BJ (cell line): ENCODE measurements at regions not wholly inside any gene's neighbourhood (a gene's known extent, or its start where the extent isn't known, plus 50 kb on each side); places are given as distances from the start of the nearest gene placed in this dataset.

Experiments
- CTCF ChIA-PET: fragments of 350-600 bp; formaldehyde crosslinking; extraction: SDS; loops from one replicate; lab custom pipeline; 2021; ENCODE audit warnings: antibody characterized with exemption, inconsistent platforms; lab: Yijun Ruan, JAX
- POLR2A ChIA-PET: fragments of 300-600 bp; sonication (Branson Sonifier 250); formaldehyde crosslinking; extraction: SDS; loops from one replicate; lab custom pipeline; 2021; ENCODE audit warnings: antibody characterized with exemption; lab: Charles Lee
- DNase-seq: peaks from one replicate; pipeline ENCODE4 v3.0.0-alpha.2; 2011; ENCODE audit warnings: low read depth
- H3K27me3 ChIP-seq: 2 replicates; pipeline ENCODE4 v1.6.0; 2011; ENCODE audit warnings: low read length; ENCODE audit not compliant: control insufficient read depth, insufficient read depth
- H3K36me3 ChIP-seq: 2 replicates; pipeline ENCODE4 v1.5.1; 2011; ENCODE audit warnings: low read length; ENCODE audit not compliant: control insufficient read depth, insufficient read depth
- H3K4me3 ChIP-seq: 2 replicates; pipeline ENCODE4 v1.5.1; 2011; ENCODE audit warnings: low read depth, mild to moderate bottlenecking, control low read depth, low read length
- CTCF ChIP-seq: IDR thresholded peaks from 2 replicates; pipeline ENCODE4 v1.5.1; 2011; ENCODE audit warnings: low read depth, mild to moderate bottlenecking, control low read depth, inconsistent platforms, low read length, moderate library complexity; ENCODE audit not compliant: insufficient read depth

DNA sequence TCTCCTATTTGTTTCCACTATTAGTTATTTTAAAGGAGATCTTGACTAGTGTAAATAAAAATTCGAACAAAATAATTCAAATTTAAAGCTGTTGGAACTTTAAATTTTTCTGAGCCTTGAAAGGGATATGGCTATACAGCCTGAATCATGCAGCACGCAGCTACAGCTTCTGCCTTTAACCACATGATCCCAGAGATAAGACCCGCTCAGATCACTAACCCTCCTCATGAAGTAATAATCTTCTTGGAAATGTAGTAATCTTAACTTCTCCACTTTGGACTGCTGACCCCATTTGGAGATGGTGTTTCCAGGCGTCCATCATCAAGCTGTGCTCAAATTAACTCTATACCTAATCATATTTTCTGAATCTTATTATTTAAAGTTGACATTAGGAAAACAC is 336.6 kb downstream of the DSC3 start:
- CTCF ChIA-PET = no interaction called here
- POLR2A ChIA-PET = no interaction called here
- Histone ChIP-seq H3K4me3 (no peak overlapping the region), H3K27me3 (no peaks in the 10 kb centered on the region), H3K36me3 (no peaks in the 10 kb centered on the region)
- TF ChIP-seq CTCF = no peak
- no peak for DNase-seq

DNA sequence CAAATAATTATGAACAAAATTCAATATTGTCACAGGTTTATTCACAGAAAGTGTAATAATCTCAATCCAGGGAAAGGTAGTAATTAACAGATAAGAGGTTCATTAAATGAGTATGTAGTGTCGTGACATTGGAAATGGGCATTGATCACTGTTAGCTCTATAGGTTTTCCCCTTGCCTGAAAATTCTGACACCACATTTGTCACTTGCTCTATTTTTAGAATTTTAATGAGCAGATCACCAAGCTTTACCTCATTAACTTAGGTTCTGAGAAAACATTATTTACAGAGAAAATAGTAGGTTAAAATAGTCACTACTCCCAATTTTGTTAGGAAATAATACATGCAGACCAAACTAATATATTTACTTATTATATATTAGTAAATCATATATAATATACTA is 344.0 kb downstream of the DSC3 start:
- Histone ChIP-seq H3K27me3 (no peaks in the 10 kb centered on the region), H3K36me3 (no peaks in the 10 kb centered on the region), H3K4me3 (no peak overlapping the region)
- no peak for DNase-seq
- ChIA-PET CTCF (interaction anchor here (0.6 to 1.2 kb wide), 2 partner anchors 12 to 276 kb away, joined by 3 to 5 read pairs; no protein-coding TSS in a partner anchor), POLR2A (no interaction called here)
- no peak for TF ChIP-seq CTCF

GRCh38 chr18:30696201-30696600 is 346.3 kb downstream of the DSC3 start:
- Histone ChIP-seq H3K36me3 (no peaks in the 10 kb centered on the region), H3K27me3 (no peaks in the 10 kb centered on the region), H3K4me3 (no peak overlapping the region)
- ChIA-PET CTCF (no interaction called here), POLR2A (no interaction called here)
- DNase-seq = no peak
- TF ChIP-seq CTCF = no peak

DNA sequence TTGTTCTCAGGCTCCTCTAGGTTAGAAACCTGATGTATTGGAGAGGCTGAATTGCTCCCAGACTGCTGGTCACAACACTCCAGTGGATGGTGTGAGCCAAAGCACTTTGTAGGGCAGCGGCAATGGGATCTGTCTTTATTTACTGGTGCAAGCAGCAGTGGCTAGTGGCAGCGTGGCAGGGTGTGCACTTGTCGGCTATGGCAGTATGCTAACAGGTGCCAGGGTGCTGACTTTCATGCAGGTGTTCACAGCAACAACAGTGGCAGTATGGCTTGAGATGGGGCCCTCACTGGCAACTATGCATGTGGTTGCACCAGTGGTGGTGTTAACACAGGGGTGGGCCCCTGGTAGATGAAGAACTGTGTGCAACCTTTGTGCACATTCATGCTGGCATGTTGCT is 347.8 kb downstream of the DSC3 start:
- ChIA-PET CTCF (no interaction called here), POLR2A (no interaction called here)
- TF ChIP-seq CTCF = no peak
- no peaks in the 10 kb centered on the region for H3K36me3 ChIP-seq
- no peaks in the 10 kb centered on the region for H3K27me3 ChIP-seq
- DNase-seq = no peak
- H3K4me3 ChIP-seq = no peak overlapping the region

- ChIA-PET CTCF (no interaction called here), POLR2A (no interaction called here)
- Histone ChIP-seq H3K4me3 (no peak overlapping the region), H3K36me3 (no peaks in the 10 kb centered on the region), H3K27me3 (no peaks in the 10 kb centered on the region)
- DNase-seq = no peak
- no peak for TF ChIP-seq CTCF
These were observed 353.3 kb downstream of the DSC3 start for GRCh38 chr18:30689216-30689615.
